ENCODE measurements at regions not wholly inside any gene's neighbourhood (a gene's known extent, or its start where the extent isn't known, plus 50 kb on each side); places are given as distances from the start of the nearest gene placed in this dataset.
"Not testable (repeated sequence)": the region's sequence is repeated elsewhere in the genome, so short reads cannot be mapped to it uniquely, and the experiment has no call there.

DNA sequence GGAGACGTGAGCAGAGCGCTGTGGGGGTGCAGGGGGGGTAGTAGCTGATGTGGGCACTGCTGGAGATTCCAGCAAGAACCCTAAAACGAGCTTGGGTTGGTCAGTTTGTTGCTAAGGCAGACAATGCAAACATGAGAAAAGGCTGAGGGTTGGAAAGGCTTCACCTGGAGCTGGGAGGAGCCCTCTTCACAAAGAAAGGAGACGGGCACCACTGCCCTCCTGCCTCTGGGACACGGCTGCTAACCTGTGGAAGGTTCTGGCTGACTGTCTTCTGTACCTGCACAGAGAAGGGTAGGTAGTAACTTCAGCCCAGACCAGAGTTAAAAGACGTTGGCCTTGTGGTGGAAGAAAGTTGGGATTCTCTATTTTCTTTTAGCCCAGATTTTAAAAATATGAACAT is 108.7 kb downstream of the SUCLA2 start:
- Histone ChIP-seq H3K27ac (ENCODE audit: low read depth in 1 of 2, low read length in 2 of 2) (no peak overlapping the region), H3K9me3 (ENCODE audit: control insufficient read depth, low read length) (no peaks in the 10 kb centered on the region), H3K4me3 (ENCODE audit: low read length in 2 of 2) (no peak overlapping the region), H3K36me3 (ENCODE audit: control insufficient read depth in 1 of 2, insufficient read depth in 2 of 2, low read length in 1 of 2) (no peaks in the 10 kb centered on the region), H3K27me3 (ENCODE audit: control insufficient read depth in 1 of 2, insufficient read depth in 2 of 2, low read length in 1 of 2) (no peaks in the 10 kb centered on the region), H3K4me1 (ENCODE audit: control insufficient read depth in 1 of 2, insufficient read depth in 2 of 2, low read length in 2 of 2) (no peaks in the 10 kb centered on the region)
- WGBS, 2 donors = 73 to 76% methylated on average over 6 of the region's 6 CpGs
- ATAC-seq (ENCODE audit: low FRiP score) (no peak), DNase-seq (no peak)
- intact Hi-C loops (cut with DNase I) = no loop called here

- no peak overlapping the region for H3K27ac ChIP-seq (ENCODE audit: low read depth in 1 of 2, low read length in 2 of 2)
- intact Hi-C loops (cut with DNase I) = no loop called here
- no peaks in the 10 kb centered on the region for H3K4me1 ChIP-seq (ENCODE audit: control insufficient read depth in 1 of 2, insufficient read depth in 2 of 2, low read length in 2 of 2)
- DNase-seq = no peak
- no peaks in the 10 kb centered on the region for H3K36me3 ChIP-seq (ENCODE audit: control insufficient read depth in 1 of 2, insufficient read depth in 2 of 2, low read length in 1 of 2)
- H3K4me3 ChIP-seq (ENCODE audit: low read length in 2 of 2) = no peak overlapping the region
- no peaks in the 10 kb centered on the region for H3K27me3 ChIP-seq (ENCODE audit: control insufficient read depth in 1 of 2, insufficient read depth in 2 of 2, low read length in 1 of 2)
- H3K9me3 ChIP-seq (ENCODE audit: control insufficient read depth, low read length) = peaks cover 2% of the 10 kb centered on the region
- ATAC-seq (ENCODE audit: low FRiP score) = no peak
Observed at GRCh38 chr13:47890146-47890814, 110.8 kb downstream of the SUCLA2 start.

GRCh38 chr13:47886314-47886713 is 114.8 kb downstream of the SUCLA2 start:
- no peak for DNase-seq

GRCh38 chr13:47875201-47875600 is 125.9 kb downstream of the SUCLA2 start:
- Histone ChIP-seq H3K36me3 (ENCODE audit: control insufficient read depth in 1 of 2, insufficient read depth in 2 of 2, low read length in 1 of 2) (no peaks in the 10 kb centered on the region), H3K9me3 (ENCODE audit: control insufficient read depth, low read length) (peaks cover 2% of the 10 kb centered on the region), H3K4me3 (ENCODE audit: low read length in 2 of 2) (no peak overlapping the region), H3K27ac (ENCODE audit: low read depth in 1 of 2, low read length in 2 of 2) (no peak overlapping the region), H3K4me1 (ENCODE audit: control insufficient read depth in 1 of 2, insufficient read depth in 2 of 2, low read length in 2 of 2) (peaks cover 0 to 2% of the 10 kb centered on the region in 2 donors), H3K27me3 (ENCODE audit: control insufficient read depth in 1 of 2, insufficient read depth in 2 of 2, low read length in 1 of 2) (no peaks in the 10 kb centered on the region)
- no peak for DNase-seq
- intact Hi-C loops (cut with DNase I) = no loop called here
- no peak for ATAC-seq (ENCODE audit: low FRiP score)
- 76 to 87% methylated on average over 1 of the region's 1 CpG for WGBS, 2 donors

More at GRCh38 chr13:47886314-47886713, 114.8 kb downstream of the SUCLA2 start:
- peaks cover 3% of the 10 kb centered on the region for H3K9me3 ChIP-seq (ENCODE audit: control insufficient read depth, low read length)
- no peak for ATAC-seq (ENCODE audit: low FRiP score)
- intact Hi-C loops (cut with DNase I) = no loop called here
- H3K4me1 ChIP-seq (ENCODE audit: control insufficient read depth in 1 of 2, insufficient read depth in 2 of 2, low read length in 2 of 2) = no peaks in the 10 kb centered on the region
- H3K4me3 ChIP-seq (ENCODE audit: low read length in 2 of 2) = no peak overlapping the region
- H3K27me3 ChIP-seq (ENCODE audit: control insufficient read depth in 1 of 2, insufficient read depth in 2 of 2, low read length in 1 of 2) = no peaks in the 10 kb centered on the region
- no peaks in the 10 kb centered on the region for H3K36me3 ChIP-seq (ENCODE audit: control insufficient read depth in 1 of 2, insufficient read depth in 2 of 2, low read length in 1 of 2)
- 90% methylated on average over 4 of the region's 4 CpGs for WGBS, 2 donors
- no peak overlapping the region for H3K27ac ChIP-seq (ENCODE audit: low read depth in 1 of 2, low read length in 2 of 2)

DNA sequence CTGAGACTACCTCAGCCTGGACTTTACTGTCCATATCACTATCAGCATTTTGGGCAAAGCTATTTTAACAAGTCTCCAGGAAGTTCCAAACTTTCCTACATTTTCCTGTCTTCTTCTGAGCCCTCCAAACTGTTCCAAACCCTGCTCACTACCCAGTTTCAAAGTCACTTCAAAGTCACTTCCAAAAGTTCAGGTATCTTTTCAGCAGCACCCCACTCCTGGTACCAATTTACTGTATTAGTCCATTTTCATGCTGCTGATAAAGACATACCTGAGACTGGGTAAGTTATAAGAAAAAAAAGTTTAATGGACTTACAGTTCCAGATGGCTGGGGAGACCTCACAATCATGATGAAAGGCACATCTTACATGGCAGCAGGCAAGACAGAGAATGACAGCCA is 127.1 kb downstream of the SUCLA2 start:
- H3K36me3 ChIP-seq (ENCODE audit: control insufficient read depth in 1 of 2, insufficient read depth in 2 of 2, low read length in 1 of 2); H3K4me3 ChIP-seq (ENCODE audit: low read length in 2 of 2); DNase-seq; H3K27ac ChIP-seq (ENCODE audit: low read depth in 1 of 2, low read length in 2 of 2); H3K4me1 ChIP-seq (ENCODE audit: control insufficient read depth in 1 of 2, insufficient read depth in 2 of 2, low read length in 2 of 2); ATAC-seq (ENCODE audit: low FRiP score); H3K9me3 ChIP-seq (ENCODE audit: control insufficient read depth, low read length); intact Hi-C loops (cut with DNase I); H3K27me3 ChIP-seq (ENCODE audit: control insufficient read depth in 1 of 2, insufficient read depth in 2 of 2, low read length in 1 of 2): not testable (repeated sequence)

DNA sequence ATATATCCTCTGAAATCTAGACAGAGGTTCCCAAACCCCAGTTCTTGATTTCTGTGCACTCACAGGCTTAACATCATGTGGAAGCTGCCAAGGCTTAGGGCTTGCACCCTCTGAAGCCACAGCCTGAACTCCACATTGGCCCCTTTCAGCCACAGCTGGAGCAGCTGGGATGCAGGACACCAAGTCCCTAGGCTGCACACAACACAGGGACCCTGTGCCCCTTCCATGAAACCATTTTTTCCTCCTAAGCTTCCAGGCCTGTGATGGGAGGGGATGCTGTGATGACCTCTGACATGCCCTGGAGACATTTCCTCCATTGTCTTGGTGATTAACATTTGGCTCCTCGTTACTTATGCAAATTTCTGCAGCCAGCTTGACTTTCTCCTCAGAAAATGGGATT is 127.8 kb downstream of the SUCLA2 start:
- H3K27ac ChIP-seq (ENCODE audit: low read depth in 1 of 2, low read length in 2 of 2); H3K36me3 ChIP-seq (ENCODE audit: control insufficient read depth in 1 of 2, insufficient read depth in 2 of 2, low read length in 1 of 2); ATAC-seq (ENCODE audit: low FRiP score); H3K4me1 ChIP-seq (ENCODE audit: control insufficient read depth in 1 of 2, insufficient read depth in 2 of 2, low read length in 2 of 2); DNase-seq; intact Hi-C loops (cut with DNase I); H3K4me3 ChIP-seq (ENCODE audit: low read length in 2 of 2); H3K27me3 ChIP-seq (ENCODE audit: control insufficient read depth in 1 of 2, insufficient read depth in 2 of 2, low read length in 1 of 2); H3K9me3 ChIP-seq (ENCODE audit: control insufficient read depth, low read length): not testable (repeated sequence)
- 49 to 52% methylated on average over 1 of the region's 1 CpG for WGBS, 2 donors

DNA sequence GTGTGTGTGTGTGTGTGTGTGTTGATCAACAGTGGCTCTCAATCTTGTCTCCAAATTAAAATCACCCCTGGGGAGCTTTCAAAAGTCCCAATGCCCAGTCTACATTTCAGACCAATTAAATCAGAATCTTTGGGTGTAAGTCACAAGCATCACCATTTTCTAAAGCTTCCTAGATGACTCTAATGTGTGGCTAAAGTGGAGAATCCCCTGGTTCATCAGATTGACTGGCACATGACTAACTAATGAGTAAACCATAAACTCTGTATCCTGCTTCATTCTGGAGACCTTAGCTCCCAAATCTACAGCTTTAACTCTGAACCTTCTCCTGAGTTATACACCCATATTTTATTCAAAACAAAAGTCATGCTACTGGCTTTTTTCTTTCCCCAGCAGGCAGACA is 131.3 kb downstream of the SUCLA2 start:
- no peak for ATAC-seq (ENCODE audit: low FRiP score)
- Histone ChIP-seq H3K27ac (ENCODE audit: low read depth in 1 of 2, low read length in 2 of 2) (no peak overlapping the region), H3K27me3 (ENCODE audit: control insufficient read depth in 1 of 2, insufficient read depth in 2 of 2, low read length in 1 of 2) (no peaks in the 10 kb centered on the region), H3K4me1 (ENCODE audit: control insufficient read depth in 1 of 2, insufficient read depth in 2 of 2, low read length in 2 of 2) (no peaks in the 10 kb centered on the region), H3K9me3 (ENCODE audit: control insufficient read depth, low read length) (peaks cover 2% of the 10 kb centered on the region), H3K36me3 (ENCODE audit: control insufficient read depth in 1 of 2, insufficient read depth in 2 of 2, low read length in 1 of 2) (no peaks in the 10 kb centered on the region), H3K4me3 (ENCODE audit: low read length in 2 of 2) (no peak overlapping the region)
- DNase-seq = no peak
- intact Hi-C loops (cut with DNase I) = no loop called here

DNA sequence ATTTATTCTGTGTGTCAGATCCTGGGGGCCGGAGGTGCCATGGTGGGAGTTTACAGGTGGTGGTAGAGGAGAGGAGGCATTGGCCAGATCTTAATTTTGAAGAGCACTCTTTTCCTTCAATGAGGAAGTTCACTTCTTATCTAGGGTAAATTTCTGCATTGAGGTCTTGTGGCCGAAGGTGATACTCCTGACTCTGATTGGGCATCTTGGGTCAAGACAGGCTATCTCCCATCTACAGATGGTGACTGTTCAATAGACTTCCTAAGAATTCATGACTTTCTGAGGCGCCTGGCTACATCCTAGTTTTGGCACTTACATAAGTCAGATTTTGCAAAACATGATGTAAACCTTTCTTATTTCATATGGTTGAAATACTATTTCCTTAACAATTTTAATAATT is 135.2 kb downstream of the SUCLA2 start:
- ATAC-seq (ENCODE audit: low FRiP score) (no peak), DNase-seq (no peak)
- 71 to 74% methylated on average over 3 of the region's 3 CpGs for WGBS, 2 donors
- intact Hi-C loops (cut with DNase I) = no loop called here
- Histone ChIP-seq H3K36me3 (ENCODE audit: control insufficient read depth in 1 of 2, insufficient read depth in 2 of 2, low read length in 1 of 2) (no peaks in the 10 kb centered on the region), H3K4me3 (ENCODE audit: low read length in 2 of 2) (no peak overlapping the region), H3K4me1 (ENCODE audit: control insufficient read depth in 1 of 2, insufficient read depth in 2 of 2, low read length in 2 of 2) (no peaks in the 10 kb centered on the region), H3K27ac (ENCODE audit: low read depth in 1 of 2, low read length in 2 of 2) (no peak overlapping the region), H3K27me3 (ENCODE audit: control insufficient read depth in 1 of 2, insufficient read depth in 2 of 2, low read length in 1 of 2) (no peaks in the 10 kb centered on the region), H3K9me3 (ENCODE audit: control insufficient read depth, low read length) (no peaks in the 10 kb centered on the region)

GRCh38 chr13:47862841-47863240 is 138.2 kb downstream of the SUCLA2 start:
- Histone ChIP-seq H3K27ac (ENCODE audit: low read depth in 1 of 2, low read length in 2 of 2) (no peak overlapping the region), H3K4me3 (ENCODE audit: low read length in 2 of 2) (no peak overlapping the region), H3K9me3 (ENCODE audit: control insufficient read depth, low read length) (no peaks in the 10 kb centered on the region), H3K4me1 (ENCODE audit: control insufficient read depth in 1 of 2, insufficient read depth in 2 of 2, low read length in 2 of 2) (no peaks in the 10 kb centered on the region), H3K36me3 (ENCODE audit: control insufficient read depth in 1 of 2, insufficient read depth in 2 of 2, low read length in 1 of 2) (no peaks in the 10 kb centered on the region), H3K27me3 (ENCODE audit: control insufficient read depth in 1 of 2, insufficient read depth in 2 of 2, low read length in 1 of 2) (no peaks in the 10 kb centered on the region)
- intact Hi-C loops (cut with DNase I) = no loop called here
- DNase-seq = no peak
- ATAC-seq (ENCODE audit: low FRiP score) = no peak
- 78 to 81% methylated on average over 3 of the region's 3 CpGs for WGBS, 2 donors

All from aorta (tissue), 5 donors.